SJCRH30 (cell line): ENCODE measurements at regions not wholly inside any gene's neighbourhood (a gene's known extent, or its start where the extent isn't known, plus 50 kb on each side); places are given as distances from the start of the nearest gene placed in this dataset.

Experiments used
- DNase-seq, 2 experiments: peaks; one replicate each; pipeline ENCODE4 v3.0.0-alpha.2; 2015 to 2020
- H3K27ac ChIP-seq: fragments of 250-450 bp; sonication (Bioruptor Pico); 2 replicates; pipeline ENCODE4 v1.5.1; 2020; ENCODE audit warnings: mild to moderate bottlenecking, moderate library complexity
- H3K27me3 ChIP-seq: fragments of 250-450 bp; sonication (Bioruptor Pico); 2 replicates; pipeline ENCODE4 v1.5.1; 2020; ENCODE audit warnings: mild to moderate bottlenecking, moderate library complexity
- H3K36me3 ChIP-seq: fragments of 250-450 bp; sonication (Bioruptor Pico); 2 replicates; pipeline ENCODE4 v1.5.1; 2020; ENCODE audit warnings: mild to moderate bottlenecking, moderate library complexity
- H3K4me1 ChIP-seq: fragments of 250-450 bp; sonication (Bioruptor Pico); 2 replicates; pipeline ENCODE4 v1.5.1; 2020; ENCODE audit warnings: mild to moderate bottlenecking, moderate library complexity
- H3K4me3 ChIP-seq: fragments of 250-450 bp; sonication (Bioruptor Pico); 2 replicates; pipeline ENCODE4 v1.5.1; 2020; ENCODE audit warnings: mild to moderate bottlenecking, moderate library complexity
- H3K9me3 ChIP-seq: fragments of 250-450 bp; sonication (Bioruptor Pico); replicated peaks from 2 replicates; pipeline ENCODE4 v1.5.1; 2020; ENCODE audit warnings: mild to moderate bottlenecking, moderate library complexity

GRCh38 chr1:104932949-104933679, 1183.4 kb downstream of the AMY1C start:
- no peaks in the 10 kb centered on the region for H3K4me1 ChIP-seq
- no peaks in the 10 kb centered on the region for H3K36me3 ChIP-seq
- H3K27me3 ChIP-seq, result no peaks in the 10 kb centered on the region
- DNase-seq, result peak in 1 of 2 experiments; percentile 2
- H3K4me3 ChIP-seq, result no peak overlapping the region
- no peak overlapping the region for H3K27ac ChIP-seq
- no peaks in the 10 kb centered on the region for H3K9me3 ChIP-seq

GRCh38 chr1:104933846-104934245, 1184.1 kb downstream of the AMY1C start:
- H3K27me3 ChIP-seq, result no peaks in the 10 kb centered on the region
- H3K9me3 ChIP-seq, result no peaks in the 10 kb centered on the region
- H3K4me1 ChIP-seq, result no peaks in the 10 kb centered on the region
- no peak overlapping the region for H3K27ac ChIP-seq
- H3K4me3 ChIP-seq, result no peak overlapping the region
- DNase-seq, result no peak
- H3K36me3 ChIP-seq, result no peaks in the 10 kb centered on the region

- H3K4me3 ChIP-seq, result no peak overlapping the region
Measured at GRCh38 chr1:104945406-104945805, 1195.7 kb downstream of the AMY1C start.

GRCh38 chr1:104946558-104947210, 1197.0 kb downstream of the AMY1C start:
- no peaks in the 10 kb centered on the region for H3K4me1 ChIP-seq
- no peak overlapping the region for H3K4me3 ChIP-seq
- no peaks in the 10 kb centered on the region for H3K36me3 ChIP-seq
- no peaks in the 10 kb centered on the region for H3K27me3 ChIP-seq
- no peak overlapping the region for H3K27ac ChIP-seq
- no peaks in the 10 kb centered on the region for H3K9me3 ChIP-seq
- no peak for DNase-seq

More at GRCh38 chr1:104945406-104945805, 1195.7 kb downstream of the AMY1C start:
- Histone ChIP-seq H3K27ac (no peak overlapping the region), H3K4me1 (no peaks in the 10 kb centered on the region), H3K9me3 (no peaks in the 10 kb centered on the region), H3K36me3 (no peaks in the 10 kb centered on the region), H3K27me3 (no peaks in the 10 kb centered on the region)
- no peak for DNase-seq

- Histone ChIP-seq H3K27me3 (no peaks in the 10 kb centered on the region), H3K36me3 (no peaks in the 10 kb centered on the region), H3K9me3 (no peaks in the 10 kb centered on the region), H3K4me1 (no peaks in the 10 kb centered on the region), H3K4me3 (no peak overlapping the region), H3K27ac (no peak overlapping the region)
- no peak for DNase-seq
Measured at GRCh38 chr1:104953555-104953954, 1203.9 kb downstream of the AMY1C start.

GRCh38 chr1:104973516-104973915, 1223.8 kb downstream of the AMY1C start:
- no peaks in the 10 kb centered on the region for H3K36me3 ChIP-seq
- H3K4me1 ChIP-seq, result no peaks in the 10 kb centered on the region
- no peaks in the 10 kb centered on the region for H3K9me3 ChIP-seq
- no peak for DNase-seq
- H3K27me3 ChIP-seq, result no peaks in the 10 kb centered on the region
- H3K27ac ChIP-seq, result no peak overlapping the region
- H3K4me3 ChIP-seq, result no peak overlapping the region

GRCh38 chr1:104979651-104980050, 1230.0 kb downstream of the AMY1C start:
- H3K27me3 ChIP-seq, result no peaks in the 10 kb centered on the region
- no peaks in the 10 kb centered on the region for H3K4me1 ChIP-seq
- no peaks in the 10 kb centered on the region for H3K36me3 ChIP-seq
- H3K9me3 ChIP-seq, result no peaks in the 10 kb centered on the region
- H3K27ac ChIP-seq, result no peak overlapping the region
- no peak for DNase-seq
- no peak overlapping the region for H3K4me3 ChIP-seq

- Histone ChIP-seq H3K4me3 (no peak overlapping the region), H3K9me3 (no peaks in the 10 kb centered on the region), H3K36me3 (no peaks in the 10 kb centered on the region), H3K27ac (no peak overlapping the region), H3K27me3 (no peaks in the 10 kb centered on the region), H3K4me1 (no peaks in the 10 kb centered on the region)
- DNase-seq, result no peak
Measured at GRCh38 chr1:104987210-104987609, 1237.5 kb downstream of the AMY1C start.

- Histone ChIP-seq H3K4me3 (no peak overlapping the region), H3K4me1 (no peaks in the 10 kb centered on the region), H3K36me3 (no peaks in the 10 kb centered on the region), H3K27me3 (0 out of 2 replicates have a peak, but pooled peaks cover 2% of the 10 kb centered on the region), H3K9me3 (no peaks in the 10 kb centered on the region), H3K27ac (no peak overlapping the region)
- DNase-seq, result no peak
Measured at GRCh38 chr1:104989012-104989411, 1239.3 kb downstream of the AMY1C start.

GRCh38 chr1:104991702-104992101, 1242.0 kb downstream of the AMY1C start:
- no peak overlapping the region for H3K27ac ChIP-seq
- no peaks in the 10 kb centered on the region for H3K9me3 ChIP-seq
- DNase-seq, result no peak
- no peaks in the 10 kb centered on the region for H3K36me3 ChIP-seq
- H3K27me3 ChIP-seq, result 0 out of 2 replicates have a peak, but pooled peaks cover 2% of the 10 kb centered on the region
- H3K4me3 ChIP-seq, result no peak overlapping the region
- H3K4me1 ChIP-seq, result no peaks in the 10 kb centered on the region

- H3K4me3 ChIP-seq, result no peak overlapping the region
- no peak for DNase-seq
- no peak overlapping the region for H3K27ac ChIP-seq
- no peaks in the 10 kb centered on the region for H3K36me3 ChIP-seq
- no peaks in the 10 kb centered on the region for H3K9me3 ChIP-seq
- H3K4me1 ChIP-seq, result no peaks in the 10 kb centered on the region
- H3K27me3 ChIP-seq, result no peaks in the 10 kb centered on the region
Measured at GRCh38 chr1:105000793-105001192, 1251.1 kb downstream of the AMY1C start.

- no peak overlapping the region for H3K4me3 ChIP-seq
- H3K36me3 ChIP-seq, result no peaks in the 10 kb centered on the region
- no peak for DNase-seq
- H3K27ac ChIP-seq, result no peak overlapping the region
- H3K27me3 ChIP-seq, result no peaks in the 10 kb centered on the region
- no peaks in the 10 kb centered on the region for H3K9me3 ChIP-seq
- no peaks in the 10 kb centered on the region for H3K4me1 ChIP-seq
Measured at GRCh38 chr1:105004515-105004914, 1254.8 kb downstream of the AMY1C start.

GRCh38 chr1:105005594-105006195, 1256.0 kb downstream of the AMY1C start:
- Histone ChIP-seq H3K4me1 (no peaks in the 10 kb centered on the region), H3K4me3 (no peak overlapping the region), H3K36me3 (no peaks in the 10 kb centered on the region), H3K27me3 (no peaks in the 10 kb centered on the region), H3K9me3 (no peaks in the 10 kb centered on the region), H3K27ac (no peak overlapping the region)
- no peak for DNase-seq

- Histone ChIP-seq H3K27ac (no peak overlapping the region), H3K36me3 (no peaks in the 10 kb centered on the region), H3K27me3 (no peaks in the 10 kb centered on the region), H3K4me3 (no peak overlapping the region), H3K9me3 (no peaks in the 10 kb centered on the region), H3K4me1 (no peaks in the 10 kb centered on the region)
- no peak for DNase-seq
Measured at GRCh38 chr1:105017587-105017986, 1267.9 kb downstream of the AMY1C start.

- Histone ChIP-seq H3K27me3 (no peaks in the 10 kb centered on the region), H3K9me3 (no peaks in the 10 kb centered on the region), H3K4me3 (no peak overlapping the region), H3K27ac (no peak overlapping the region), H3K36me3 (no peaks in the 10 kb centered on the region), H3K4me1 (no peaks in the 10 kb centered on the region)
- DNase-seq, result no peak
Measured at GRCh38 chr1:105023719-105024118, 1274.0 kb downstream of the AMY1C start.
